Uterus (tissue), 3 donors: ENCODE measurements at regions not wholly inside any gene's neighbourhood (a gene's known extent, or its start where the extent isn't known, plus 50 kb on each side); places are given as distances from the start of the nearest gene placed in this dataset.

Source experiments
- DNase-seq, 2 donors: peaks; one replicate each; pipeline ENCODE4 v3.0.0-alpha.2; 2019 to 2020
- H3K27ac ChIP-seq, 2 donors: fragments of 200-600 bp; sonication (generic); 1 replicate in 1 of 2; 2 replicates in 1 of 2; pipeline ENCODE4 v1.5.1; 2016 to 2018
- H3K27me3 ChIP-seq, 2 donors: fragments of 200-600 bp; sonication (generic); one replicate each; pipeline ENCODE4 v1.5.1; 2018 to 2019; ENCODE audit warnings: control low read depth in 1 of 2
- H3K36me3 ChIP-seq, 2 donors: fragments of 200-600 bp; sonication (generic); one replicate each; pipeline ENCODE4 v1.5.1; 2019; ENCODE audit warnings: control low read depth in 1 of 2
- H3K4me1 ChIP-seq, 2 donors: fragments of 200-600 bp; sonication (generic); one replicate each; pipeline ENCODE4 v1.5.1; 2018 to 2019; ENCODE audit warnings: control low read depth in 1 of 2
- H3K4me3 ChIP-seq, 2 donors: fragments of 200-600 bp; sonication (generic); 1 replicate in 1 of 2; 2 replicates in 1 of 2; pipeline ENCODE4 v1.5.1; 2018 to 2019; ENCODE audit warnings: mild to moderate bottlenecking in 1 of 2
- H3K9me3 ChIP-seq, 2 donors: fragments of 200-600 bp; sonication (generic); one replicate each; pipeline ENCODE4 v1.5.1; 2019; ENCODE audit warnings: control low read depth in 1 of 2
- CTCF ChIP-seq, 4 experiments: fragments of 200-600 bp in 2 of 4; fragments of 450-650 bp in 2 of 4; sonication (generic) in 2 of 4; IDR thresholded peaks; one replicate each; pipeline ENCODE4 v1.5.1; 2016 to 2019; ENCODE audit warnings: antibody characterized with exemption in 4 of 4, mild to moderate bottlenecking in 2 of 4, moderate library complexity in 1 of 4
- POLR2A ChIP-seq, 2 donors: fragments of 450-650 bp; IDR thresholded peaks; one replicate each; pipeline ENCODE4 v1.6.1; 2016; ENCODE audit warnings: antibody characterized with exemption in 2 of 2, mild to moderate bottlenecking in 1 of 2, moderate library complexity in 1 of 2
- intact Hi-C: fragments of 100-400 bp; cut with DNase I; formaldehyde crosslinking; loops from one replicate; pipeline ENCODE4 v1.15.1; 2023; ENCODE audit warnings: low total_unique reads
- donor health status: DM: yes; HTN: yes; CAD: no.

- no peak for DNase-seq
- Histone ChIP-seq H3K27ac (no peak overlapping the region), H3K4me1 (no peaks in the 10 kb centered on the region), H3K36me3 (no peaks in the 10 kb centered on the region), H3K4me3 (no peak overlapping the region), H3K9me3 (no peaks in the 10 kb centered on the region), H3K27me3 (no peaks in the 10 kb centered on the region)
- TF ChIP-seq CTCF (IDR thresholded peaks at IDR 0.05) (no peak), POLR2A (IDR thresholded peaks at IDR 0.05) (no peak)
- intact Hi-C loops, result no loop called here
Measured at GRCh38 chr6:140225701-140226436, 851.4 kb upstream of the CITED2 start.

- intact Hi-C loops, result no loop called here
- no peaks in the 10 kb centered on the region for H3K36me3 ChIP-seq
- no peaks in the 10 kb centered on the region for H3K27me3 ChIP-seq
- DNase-seq, result no peak
- peaks cover 0 to 8% of the 10 kb centered on the region in 2 donors for H3K9me3 ChIP-seq
- TF ChIP-seq POLR2A (IDR thresholded peaks at IDR 0.05) (no peak), CTCF (IDR thresholded peaks at IDR 0.05) (no peak)
- no peaks in the 10 kb centered on the region for H3K4me1 ChIP-seq
- no peak overlapping the region for H3K4me3 ChIP-seq
- H3K27ac ChIP-seq, result no peak overlapping the region
Measured at GRCh38 chr6:140217283-140217682, 842.8 kb upstream of the CITED2 start.

GRCh38 chr6:140209775-140210174 lies 835.3 kb upstream of the CITED2 start:
- Histone ChIP-seq H3K27ac (no peak overlapping the region), H3K27me3 (no peaks in the 10 kb centered on the region), H3K4me3 (no peak overlapping the region), H3K9me3 (no peaks in the 10 kb centered on the region), H3K36me3 (no peaks in the 10 kb centered on the region), H3K4me1 (peaks cover 0 to 1% of the 10 kb centered on the region in 2 donors)
- intact Hi-C loops, result no loop called here
- no peak for DNase-seq
- TF ChIP-seq POLR2A (IDR thresholded peaks at IDR 0.05), result no peak
- no peak for TF ChIP-seq CTCF (IDR thresholded peaks at IDR 0.05)

- no peak overlapping the region for H3K27ac ChIP-seq
- no peak overlapping the region for H3K4me3 ChIP-seq
- H3K4me1 ChIP-seq, result peaks cover 0 to 11% of the 10 kb centered on the region in 2 donors
- TF ChIP-seq CTCF (IDR thresholded peaks at IDR 0.05) (no peak), POLR2A (IDR thresholded peaks at IDR 0.05) (no peak)
- H3K36me3 ChIP-seq, result no peaks in the 10 kb centered on the region
- intact Hi-C loops, result no loop called here
- no peaks in the 10 kb centered on the region for H3K9me3 ChIP-seq
- DNase-seq, result no peak
- H3K27me3 ChIP-seq, result no peaks in the 10 kb centered on the region
Measured at GRCh38 chr6:140208286-140208685, 833.8 kb upstream of the CITED2 start.

- no peaks in the 10 kb centered on the region for H3K27me3 ChIP-seq
- no peak overlapping the region for H3K4me3 ChIP-seq
- H3K4me1 ChIP-seq, result peaks cover 0 to 11% of the 10 kb centered on the region in 2 donors
- H3K9me3 ChIP-seq, result no peaks in the 10 kb centered on the region
- no peaks in the 10 kb centered on the region for H3K36me3 ChIP-seq
- no peak overlapping the region for H3K27ac ChIP-seq
- intact Hi-C loops, result no loop called here
- TF ChIP-seq CTCF (IDR thresholded peaks at IDR 0.05) (no peak), POLR2A (IDR thresholded peaks at IDR 0.05) (no peak)
- no peak for DNase-seq
Measured at GRCh38 chr6:140205795-140206593, 831.5 kb upstream of the CITED2 start.
